IPS-20b (cell line): ENCODE measurements at regions not wholly inside any gene's neighbourhood (a gene's known extent, or its start where the extent isn't known, plus 50 kb on each side); places are given as distances from the start of the nearest gene placed in this dataset.

Experiments used
- H3K27ac ChIP-seq: one replicate; pipeline ENCODE4 v1.5.1; 2013; ENCODE audit warnings: low read length
- H3K27me3 ChIP-seq: 2 replicates; pipeline ENCODE4 v1.6.1; 2013; ENCODE audit warnings: mild to moderate bottlenecking, low read length, inconsistent platforms; ENCODE audit not compliant: insufficient read depth
- H3K36me3 ChIP-seq: 2 replicates; pipeline ENCODE4 v1.6.1; 2013; ENCODE audit warnings: low read depth, mild to moderate bottlenecking, inconsistent platforms, low read length, moderate library complexity; ENCODE audit not compliant: insufficient read depth
- H3K4me1 ChIP-seq: 2 replicates; pipeline ENCODE4 v1.6.1; 2013; ENCODE audit warnings: mild to moderate bottlenecking, control low read depth, inconsistent platforms, low read length, moderate library complexity; ENCODE audit not compliant: insufficient read depth
- H3K4me3 ChIP-seq: 2 replicates; pipeline ENCODE4 v1.5.1; 2013; ENCODE audit warnings: mild to moderate bottlenecking, low read length, inconsistent platforms
- H3K9ac ChIP-seq: 2 replicates; pipeline ENCODE4 v1.6.1; 2013; ENCODE audit warnings: low read depth, mild to moderate bottlenecking, inconsistent platforms, low read length, moderate library complexity
- H3K9me3 ChIP-seq: 2 replicates; pipeline ENCODE4 v1.6.1; 2013; ENCODE audit warnings: mild to moderate bottlenecking, low read depth, low read length, inconsistent platforms; ENCODE audit not compliant: insufficient read depth

- Histone ChIP-seq H3K4me3 (peak overlapping the region; percentile 38; the same call in 1 of the 2 replicates), H3K9ac (peak overlapping the region; percentile 63; the same call in 1 of the 2 replicates), H3K27me3 (no peaks in the 10 kb centered on the region), H3K9me3 (no peaks in the 10 kb centered on the region), H3K4me1 (peaks cover 35% of the 10 kb centered on the region), H3K27ac (peak overlapping the region; percentile 57), H3K36me3 (no peaks in the 10 kb centered on the region)
These were observed 82.7 kb upstream of the C1GALT1 start for GRCh38 chr7:7099584-7100014.

GRCh38 chr7:7100432-7100849 is 81.9 kb upstream of the C1GALT1 start:
- H3K4me1 ChIP-seq: peaks cover 44% of the 10 kb centered on the region
- H3K27me3 ChIP-seq: no peaks in the 10 kb centered on the region
- no peaks in the 10 kb centered on the region for H3K36me3 ChIP-seq
- H3K9me3 ChIP-seq: no peaks in the 10 kb centered on the region
- peak overlapping the region; percentile 8 for H3K27ac ChIP-seq
- peak overlapping the region; percentile 63; the same call in 1 of the 2 replicates for H3K9ac ChIP-seq
- peak overlapping the region; percentile 38; the same call in 1 of the 2 replicates for H3K4me3 ChIP-seq

GRCh38 chr7:7102906-7103305 is 79.4 kb upstream of the C1GALT1 start:
- Histone ChIP-seq H3K4me3 (no peak overlapping the region), H3K27me3 (no peaks in the 10 kb centered on the region), H3K9me3 (no peaks in the 10 kb centered on the region), H3K4me1 (peaks cover 56% of the 10 kb centered on the region), H3K36me3 (no peaks in the 10 kb centered on the region), H3K27ac (no peak overlapping the region), H3K9ac (no peak overlapping the region)

GRCh38 chr7:7103343-7104313 is 78.7 kb upstream of the C1GALT1 start:
- H3K9me3 ChIP-seq: peaks cover 5% of the 10 kb centered on the region; the same call in 1 of the 2 replicates
- H3K9ac ChIP-seq: no peak overlapping the region
- H3K4me3 ChIP-seq: no peak overlapping the region
- no peaks in the 10 kb centered on the region for H3K36me3 ChIP-seq
- H3K27ac ChIP-seq: no peak overlapping the region
- H3K27me3 ChIP-seq: no peaks in the 10 kb centered on the region
- H3K4me1 ChIP-seq: peaks cover 49% of the 10 kb centered on the region

GRCh38 chr7:7104314-7104698 is 78.0 kb upstream of the C1GALT1 start:
- no peaks in the 10 kb centered on the region for H3K36me3 ChIP-seq
- H3K9ac ChIP-seq: no peak overlapping the region

GRCh38 chr7:7104971-7105370 is 77.4 kb upstream of the C1GALT1 start:
- Histone ChIP-seq H3K4me3 (no peak overlapping the region), H3K36me3 (no peaks in the 10 kb centered on the region), H3K9ac (peak overlapping the region; percentile 40; the same call in 1 of the 2 replicates), H3K27ac (no peak overlapping the region), H3K27me3 (no peaks in the 10 kb centered on the region), H3K4me1 (peaks cover 38% of the 10 kb centered on the region), H3K9me3 (peaks cover 13% of the 10 kb centered on the region; the same call in 1 of the 2 replicates)

More at GRCh38 chr7:7104314-7104698, 78.0 kb upstream of the C1GALT1 start:
- H3K4me1 ChIP-seq: peaks cover 43% of the 10 kb centered on the region
- H3K9me3 ChIP-seq: peaks cover 12% of the 10 kb centered on the region; the same call in 1 of the 2 replicates
- no peak overlapping the region for H3K4me3 ChIP-seq
- no peak overlapping the region for H3K27ac ChIP-seq
- no peaks in the 10 kb centered on the region for H3K27me3 ChIP-seq

- peaks cover 13% of the 10 kb centered on the region; the same call in 1 of the 2 replicates for H3K9me3 ChIP-seq
- peak overlapping the region; percentile 25; the same call in 1 of the 2 replicates for H3K4me3 ChIP-seq
- no peaks in the 10 kb centered on the region for H3K36me3 ChIP-seq
- peak overlapping the region; percentile 40; the same call in 1 of the 2 replicates for H3K9ac ChIP-seq
- H3K4me1 ChIP-seq: peaks cover 29% of the 10 kb centered on the region
- H3K27me3 ChIP-seq: no peaks in the 10 kb centered on the region
- H3K27ac ChIP-seq: no peak overlapping the region
These were observed 76.4 kb upstream of the C1GALT1 start for GRCh38 chr7:7105800-7106582.

- H3K27ac ChIP-seq: no peak overlapping the region
- no peaks in the 10 kb centered on the region for H3K27me3 ChIP-seq
- H3K9me3 ChIP-seq: peaks cover 13% of the 10 kb centered on the region; the same call in 1 of the 2 replicates
- no peak overlapping the region for H3K4me3 ChIP-seq
- no peak overlapping the region for H3K9ac ChIP-seq
- no peaks in the 10 kb centered on the region for H3K36me3 ChIP-seq
- H3K4me1 ChIP-seq: peaks cover 26% of the 10 kb centered on the region
These were observed 73.4 kb upstream of the C1GALT1 start for GRCh38 chr7:7108931-7109330.

GRCh38 chr7:7109934-7110333 is 72.4 kb upstream of the C1GALT1 start:
- peaks cover 13% of the 10 kb centered on the region; the same call in 1 of the 2 replicates for H3K9me3 ChIP-seq
- no peak overlapping the region for H3K9ac ChIP-seq
- no peaks in the 10 kb centered on the region for H3K27me3 ChIP-seq
- H3K4me1 ChIP-seq: peaks cover 18% of the 10 kb centered on the region
- H3K36me3 ChIP-seq: no peaks in the 10 kb centered on the region
- no peak overlapping the region for H3K4me3 ChIP-seq
- no peak overlapping the region for H3K27ac ChIP-seq

- H3K9me3 ChIP-seq: peaks cover 13% of the 10 kb centered on the region; the same call in 1 of the 2 replicates
- H3K36me3 ChIP-seq: no peaks in the 10 kb centered on the region
- no peak overlapping the region for H3K4me3 ChIP-seq
- no peaks in the 10 kb centered on the region for H3K27me3 ChIP-seq
- H3K27ac ChIP-seq: no peak overlapping the region
- H3K4me1 ChIP-seq: peaks cover 10% of the 10 kb centered on the region
- no peak overlapping the region for H3K9ac ChIP-seq
These were observed 71.6 kb upstream of the C1GALT1 start for GRCh38 chr7:7110706-7111105.

GRCh38 chr7:7112868-7113267 is 69.5 kb upstream of the C1GALT1 start:
- Histone ChIP-seq H3K27me3 (no peaks in the 10 kb centered on the region), H3K27ac (no peak overlapping the region), H3K4me1 (no peaks in the 10 kb centered on the region), H3K9me3 (peaks cover 13% of the 10 kb centered on the region; the same call in 1 of the 2 replicates), H3K9ac (no peak overlapping the region), H3K4me3 (no peak overlapping the region), H3K36me3 (no peaks in the 10 kb centered on the region)
